ENCODE measurements at regions not wholly inside any gene's neighbourhood (a gene's known extent, or its start where the extent isn't known, plus 50 kb on each side); places are given as distances from the start of the nearest gene placed in this dataset.

- no peaks in the 10 kb centered on the region for H3K36me3 ChIP-seq (ENCODE audit: insufficient read depth, low read length)
- no peaks in the 10 kb centered on the region for H3K9me3 ChIP-seq (ENCODE audit: low read length)
- H3K27ac ChIP-seq (ENCODE audit: low read depth, low read length, poor library complexity, severe bottlenecking): no peak overlapping the region
- no peak overlapping the region for H3K4me2 ChIP-seq (ENCODE audit: low read length)
- intact Hi-C loops (cut with micrococcal nuclease; ENCODE audit: unreplicated experiment): no loop called here
- H4K20me1 ChIP-seq (ENCODE audit: insufficient read depth, low read length): no peaks in the 10 kb centered on the region
- no peaks in the 10 kb centered on the region for H3K4me1 ChIP-seq (ENCODE audit: insufficient read depth, low read length, poor library complexity, severe bottlenecking)
- H2AFZ ChIP-seq (ENCODE audit: low read length): no peak overlapping the region
- ChIA-PET POLR2A (interaction anchor here (0.5 kb wide), 1 partner anchor 852 kb away, joined by 3 read pairs; no protein-coding TSS in a partner anchor), CTCF (ENCODE audit: unreplicated experiment) (no interaction called here)
- DNase-seq (ENCODE audit: low spot score): no peak
- H3K4me3 ChIP-seq (ENCODE audit: low read depth, low read length, poor library complexity, severe bottlenecking): no peak overlapping the region
- no TSS peak for BruUV-seq (replicated peaks)
- H3K79me2 ChIP-seq (ENCODE audit: insufficient read depth, low read depth, low read length): no peaks in the 10 kb centered on the region
- no peaks in the 10 kb centered on the region for H3K9me2 ChIP-seq (ENCODE audit: insufficient read depth, low read length)
- no peak for TF ChIP-seq EZH2phosphoT487 (IDR thresholded peaks at IDR 0.05; ENCODE audit: borderline replicate concordance, low read depth, low read length)
- no peak for TF ChIP-seq CTCF (conservative IDR thresholded peaks at IDR 0.05; ENCODE audit: low read length)
These were observed 167.9 kb downstream of the NUP210 start for GRCh38 chr3:13252207-13252606.

- BruUV-seq (replicated peaks): no TSS peak
- Histone ChIP-seq H3K9me2 (ENCODE audit: insufficient read depth, low read length) (no peaks in the 10 kb centered on the region), H3K4me3 (ENCODE audit: low read depth, low read length, poor library complexity, severe bottlenecking) (no peak overlapping the region), H3K4me1 (ENCODE audit: insufficient read depth, low read length, poor library complexity, severe bottlenecking) (no peaks in the 10 kb centered on the region), H3K27ac (ENCODE audit: low read depth, low read length, poor library complexity, severe bottlenecking) (no peak overlapping the region), H3K36me3 (ENCODE audit: insufficient read depth, low read length) (no peaks in the 10 kb centered on the region), H3K79me2 (ENCODE audit: insufficient read depth, low read depth, low read length) (no peaks in the 10 kb centered on the region), H3K9me3 (ENCODE audit: low read length) (no peaks in the 10 kb centered on the region), H4K20me1 (ENCODE audit: insufficient read depth, low read length) (no peaks in the 10 kb centered on the region), H3K4me2 (ENCODE audit: low read length) (no peak overlapping the region), H2AFZ (ENCODE audit: low read length) (no peak overlapping the region)
- ChIA-PET CTCF (ENCODE audit: unreplicated experiment) (no interaction called here), POLR2A (no interaction called here)
- intact Hi-C loops (cut with micrococcal nuclease; ENCODE audit: unreplicated experiment): no loop called here
- TF ChIP-seq CTCF (conservative IDR thresholded peaks at IDR 0.05; ENCODE audit: low read length): no peak
- DNase-seq (ENCODE audit: low spot score): no peak
These were observed 168.8 kb downstream of the NUP210 start for GRCh38 chr3:13251166-13251903.

- Histone ChIP-seq H3K9me3 (ENCODE audit: low read length) (no peaks in the 10 kb centered on the region), H3K79me2 (ENCODE audit: insufficient read depth, low read depth, low read length) (no peaks in the 10 kb centered on the region), H4K20me1 (ENCODE audit: insufficient read depth, low read length) (no peaks in the 10 kb centered on the region), H3K36me3 (ENCODE audit: insufficient read depth, low read length) (no peaks in the 10 kb centered on the region), H3K9me2 (ENCODE audit: insufficient read depth, low read length) (no peaks in the 10 kb centered on the region), H3K4me3 (ENCODE audit: low read depth, low read length, poor library complexity, severe bottlenecking) (no peak overlapping the region), H2AFZ (ENCODE audit: low read length) (no peak overlapping the region), H3K27ac (ENCODE audit: low read depth, low read length, poor library complexity, severe bottlenecking) (no peak overlapping the region), H3K4me2 (ENCODE audit: low read length) (no peak overlapping the region), H3K4me1 (ENCODE audit: insufficient read depth, low read length, poor library complexity, severe bottlenecking) (no peaks in the 10 kb centered on the region)
- TF ChIP-seq CTCF (conservative IDR thresholded peaks at IDR 0.05; ENCODE audit: low read length) (no peak), EZH2phosphoT487 (IDR thresholded peaks at IDR 0.05; ENCODE audit: borderline replicate concordance, low read depth, low read length) (no peak)
- no peak for DNase-seq (ENCODE audit: low spot score)
- no TSS peak for BruUV-seq (replicated peaks)
- intact Hi-C loops (cut with micrococcal nuclease; ENCODE audit: unreplicated experiment): no loop called here
- ChIA-PET POLR2A (no interaction called here), CTCF (ENCODE audit: unreplicated experiment) (interaction anchor here (0.5 to 0.6 kb wide), 2 partner anchors 131 to 235 kb away, joined by 3 to 12 read pairs; no protein-coding TSS in a partner anchor)
These were observed 170.3 kb downstream of the NUP210 start for GRCh38 chr3:13249664-13250390.

All from OCI-LY7 (cell line).